Kasumi-1 (cell line): ENCODE measurements at regions not wholly inside any gene's neighbourhood (a gene's known extent, or its start where the extent isn't known, plus 50 kb on each side); places are given as distances from the start of the nearest gene placed in this dataset.

Source experiments
- DNase-seq, 2 experiments: peaks; one replicate each; lab custom pipeline; 2025; lab: John Stamatoyannopoulos, UW

DNA sequence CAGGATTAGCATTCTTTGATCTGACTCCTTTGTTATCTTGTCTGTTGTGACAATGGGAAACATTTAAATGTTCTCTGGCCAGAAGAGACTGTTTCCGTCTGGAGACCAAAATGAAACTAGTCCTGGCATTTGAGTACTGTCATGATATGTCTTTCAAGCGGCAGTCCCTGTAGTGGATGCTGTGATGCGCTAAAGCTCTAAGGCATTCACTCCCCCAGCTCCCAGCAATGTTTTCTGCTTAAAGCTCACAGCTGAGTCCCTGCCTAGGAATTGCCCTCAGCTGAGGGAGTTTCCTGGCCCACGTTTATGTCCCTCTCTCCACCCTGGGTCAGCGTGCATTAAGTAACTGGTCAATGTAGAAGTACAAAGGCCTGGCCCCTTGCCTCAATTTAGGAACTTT lies 109.4 kb downstream of the UCHL5 start:
- DNase-seq = no peak

DNA sequence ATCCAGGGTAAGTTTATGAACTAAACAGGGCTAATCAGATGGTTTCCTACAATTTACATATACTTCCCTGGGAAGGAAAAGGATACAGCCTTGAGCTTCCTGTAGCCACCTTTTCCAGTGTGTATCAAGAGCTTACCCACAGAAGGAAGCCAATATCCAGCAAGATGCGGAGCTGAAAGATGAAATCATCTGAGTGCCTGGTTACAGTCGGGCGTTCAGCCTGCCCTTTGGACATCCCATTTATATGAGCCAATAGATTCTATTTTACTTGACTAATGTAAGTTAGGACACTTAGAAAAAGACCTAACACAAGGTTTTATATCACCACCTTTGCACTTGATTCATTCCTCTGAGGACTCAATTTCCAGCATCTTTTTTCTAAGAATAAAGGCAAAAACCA lies 108.2 kb downstream of the UCHL5 start:
- no peak for DNase-seq

DNA sequence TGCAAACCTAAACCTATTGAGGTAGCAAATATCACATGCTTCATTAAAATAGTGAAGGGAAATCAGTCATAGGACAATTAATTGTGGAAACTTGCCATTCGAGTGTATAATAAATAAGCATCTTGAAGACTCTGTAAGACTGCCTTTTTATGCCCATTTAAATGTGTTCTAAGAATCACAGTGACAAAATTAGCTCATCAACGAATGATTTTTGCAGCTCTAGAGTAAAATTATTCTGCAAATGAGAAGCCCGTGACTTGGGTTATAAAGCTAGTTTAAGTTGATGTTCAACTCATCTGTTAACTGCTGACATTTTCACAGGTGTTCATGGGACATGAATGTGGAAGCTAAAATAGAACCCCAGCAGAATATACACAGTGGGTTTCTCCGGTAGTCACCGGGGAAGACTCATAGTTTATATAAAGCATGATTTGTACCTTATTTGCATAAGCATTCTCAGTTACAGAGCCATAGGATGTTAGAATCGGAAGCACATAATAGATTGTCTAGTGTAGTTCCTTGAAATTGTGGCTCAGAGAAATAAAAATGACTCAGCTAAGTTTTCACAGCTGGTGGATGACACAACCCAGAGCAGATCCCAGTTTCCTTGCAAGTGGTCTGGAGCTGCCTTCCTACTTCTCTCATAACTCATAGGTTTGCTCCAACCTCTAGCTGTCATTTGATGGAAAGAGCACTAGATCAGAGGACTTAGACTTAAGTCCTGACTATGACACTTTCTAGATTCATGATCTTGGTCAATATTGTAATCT lies 107.3 kb downstream of the UCHL5 start:
- DNase-seq = peak; percentile 11 to 44

DNA sequence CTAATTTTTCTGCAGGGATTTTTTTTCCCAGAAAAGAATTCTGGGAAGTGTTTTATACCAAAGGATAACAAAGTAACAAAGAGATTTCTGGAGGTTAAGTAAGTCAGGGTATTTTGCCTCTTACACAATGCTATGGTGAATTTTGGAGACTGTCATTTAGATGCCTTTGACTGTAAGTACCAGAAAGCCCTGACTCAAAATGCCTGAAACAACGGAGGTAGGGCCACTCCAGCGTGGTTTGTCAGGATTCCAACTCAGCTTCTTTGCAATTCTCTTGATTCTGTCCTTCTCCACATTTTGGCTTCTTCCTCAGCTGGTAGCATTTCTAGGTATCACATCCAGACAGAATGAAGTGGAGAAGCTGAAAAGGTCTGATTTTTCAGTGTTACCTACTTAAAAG lies 106.5 kb downstream of the UCHL5 start:
- no peak for DNase-seq

- DNase-seq = no peak
Observed at GRCh38 chr1:192954705-192955265, 104.4 kb downstream of the UCHL5 start.

DNA sequence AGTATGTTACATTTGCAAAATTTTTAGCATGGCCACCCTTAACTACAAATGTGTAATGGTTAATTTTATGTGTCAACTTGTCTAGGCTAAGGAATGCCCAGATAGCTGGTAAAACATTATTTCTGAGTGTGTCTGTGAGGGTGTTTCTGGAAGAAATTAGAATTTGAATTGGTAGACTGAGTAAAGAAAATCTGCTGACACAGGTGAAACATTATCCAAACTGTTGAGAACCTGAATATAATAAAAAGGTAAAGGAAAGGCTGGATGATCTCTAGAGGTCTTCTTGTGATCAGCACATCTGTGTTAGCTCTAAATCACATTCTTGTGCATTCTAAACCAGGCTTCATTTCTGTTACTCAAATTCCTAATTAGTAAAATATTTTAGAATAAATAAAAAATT lies 100.8 kb downstream of the UCHL5 start:
- no peak for DNase-seq

DNA sequence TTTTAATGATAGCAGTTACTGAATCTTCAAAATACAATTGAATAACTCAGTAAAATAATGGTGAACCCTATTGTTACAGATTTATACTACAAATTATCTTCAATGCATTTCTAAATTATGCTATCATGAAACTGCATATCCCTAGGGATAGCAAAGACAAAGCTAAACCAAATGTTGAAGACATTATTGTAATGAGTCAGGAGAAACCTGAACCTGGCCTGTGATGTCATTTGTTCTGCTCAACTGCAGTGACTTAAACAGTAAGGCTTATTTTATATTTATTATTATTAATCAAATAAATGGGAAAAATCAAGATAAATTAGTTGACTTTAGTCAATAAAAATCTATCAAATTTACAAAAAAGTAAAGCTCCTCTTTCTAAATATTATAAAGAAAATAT lies 100.3 kb downstream of the UCHL5 start:
- no peak for DNase-seq

GRCh38 chr1:192959657-192960186 lies 99.4 kb downstream of the UCHL5 start:
- no peak for DNase-seq
